Stomach (tissue), 8 donors: ENCODE measurements at regions not wholly inside any gene's neighbourhood (a gene's known extent, or its start where the extent isn't known, plus 50 kb on each side); places are given as distances from the start of the nearest gene placed in this dataset.
"Not testable (repeated sequence)": the region's sequence is repeated elsewhere in the genome, so short reads cannot be mapped to it uniquely, and the experiment has no call there.

ENCODE experiments used
- DNase-seq, 2 donors: peaks; one replicate each; pipeline versions ENCODE4 v3.0.0 to v3.0.0-alpha.2; 2013 to 2019
- H3K27ac ChIP-seq, 5 donors: fragments of 200-600 bp in 4 of 5; sonication (generic) in 4 of 5; one replicate each; pipeline ENCODE4 v1.5.1; 2013 to 2019; ENCODE audit warnings: mild to moderate bottlenecking in 1 of 5, moderate library complexity in 1 of 5
- H3K27me3 ChIP-seq, 3 donors: fragments of 200-600 bp; sonication (generic); one replicate each; pipeline ENCODE4 v1.5.1; 2017 to 2019; ENCODE audit warnings: mixed run types in 1 of 3
- H3K36me3 ChIP-seq, 4 donors: fragments of 200-600 bp; sonication (generic); 1 replicate in 3 of 4; 2 replicates in 1 of 4; pipeline ENCODE4 v1.5.1; 2016 to 2019
- H3K4me1 ChIP-seq, 4 donors: fragments of 200-600 bp; sonication (generic); one replicate each; pipeline ENCODE4 v1.5.1; 2016 to 2019
- H3K4me3 ChIP-seq, 4 donors: fragments of 200-600 bp; sonication (generic) in 3 of 4; one replicate each; pipeline ENCODE4 v1.5.1; 2016 to 2019; ENCODE audit warnings: mild to moderate bottlenecking in 1 of 4
- H3K9me3 ChIP-seq, 4 donors: fragments of 200-600 bp; sonication (generic); one replicate each; pipeline ENCODE4 v1.5.1; 2016 to 2019
- CTCF ChIP-seq, 7 experiments: fragments of 450-650 bp in 4 of 7; fragments of 200-600 bp in 3 of 7; sonication (generic) in 3 of 7; IDR thresholded peaks; one replicate each; pipeline ENCODE4 v1.5.1; 2016 to 2019; ENCODE audit warnings: antibody characterized with exemption in 7 of 7, control low read depth in 2 of 7, mild to moderate bottlenecking in 1 of 7
- EP300 ChIP-seq: sonication (generic); formaldehyde crosslinking; IDR thresholded peaks from one replicate; pipeline ENCODE4 v1.6.1; 2017; ENCODE audit warnings: antibody characterized with exemption
- POLR2A ChIP-seq, 4 donors: fragments of 450-650 bp; IDR thresholded peaks; one replicate each; pipeline ENCODE4 v1.6.1; 2016; ENCODE audit warnings: antibody characterized with exemption in 4 of 4, control low read depth in 2 of 4, mild to moderate bottlenecking in 1 of 4, moderate library complexity in 1 of 4
- POLR2AphosphoS5 ChIP-seq, 3 donors: sonication (generic); formaldehyde crosslinking; IDR thresholded peaks; one replicate each; pipeline ENCODE4 v1.6.1; 2016; ENCODE audit warnings: antibody characterized with exemption in 3 of 3
- WGBS, 5 donors: extraction: QIAGEN DNeasy Blood & Tissue Kit in 3 of 5; methylation state at CpG; one replicate each; pipeline versions ENCODE4 v1.1.5 to v1.1.7; 2013 to 2018; 5-methylcytosine and 5-hydroxymethylcytosine counted together
- intact Hi-C: fragments of 100-400 bp; cut with DNase I; formaldehyde crosslinking; loops from one replicate; pipeline ENCODE4 v1.15.1; 2023; ENCODE audit warnings: low total_unique reads
- small RNA-seq, 4 donors: library from RNA; depleted of rRNA; stranded (forward); fragments of <200 nt; gene quantifications; one replicate each; pipeline ENCODE3, GENCODE V24; 2016
- donor health status: healthy with polysubstance abuse.
- donor health status: Bipolar disorder and iron deficiency.
- donor health status: healthy.

- H3K4me1 ChIP-seq, result no peaks in the 10 kb centered on the region
- no peak overlapping the region for H3K27ac ChIP-seq
- DNase-seq, result no peak
- H3K27me3 ChIP-seq, result no peaks in the 10 kb centered on the region
- H3K4me3 ChIP-seq, result no peak overlapping the region
- intact Hi-C loops, result no loop called here
- TF ChIP-seq POLR2A (IDR thresholded peaks at IDR 0.05), result no peak
- TF ChIP-seq POLR2AphosphoS5 (IDR thresholded peaks at IDR 0.05), result no peak
- no peak for TF ChIP-seq EP300
- TF ChIP-seq CTCF (IDR thresholded peaks at IDR 0.05), result no peak
- H3K36me3 ChIP-seq, result no peaks in the 10 kb centered on the region
- peaks cover 0 to 26% (median 11%) of the 10 kb centered on the region in 4 donors for H3K9me3 ChIP-seq
Observed at GRCh38 chrX:140038842-140039241, 73.5 kb upstream of the CXorf66 start.

- intact Hi-C loops, result no loop called here
- no peak for DNase-seq
Observed at GRCh38 chrX:140034916-140035315, 69.6 kb upstream of the CXorf66 start.

GRCh38 chrX:140022482-140022881 lies 57.2 kb upstream of the CXorf66 start:
- H3K4me1 ChIP-seq, result no peaks in the 10 kb centered on the region
- no peak overlapping the region for H3K27ac ChIP-seq
- no peaks in the 10 kb centered on the region for H3K27me3 ChIP-seq
- TF ChIP-seq POLR2A (IDR thresholded peaks at IDR 0.05) (no peak), EP300 (no peak)
- no peaks in the 10 kb centered on the region for H3K9me3 ChIP-seq
- DNase-seq, result no peak
- WGBS, 5 donors, result 76 to 94% (median 89%) methylated on average over 1 of the region's 1 CpG
- intact Hi-C loops, result no loop called here
- H3K36me3 ChIP-seq, result no peaks in the 10 kb centered on the region
- H3K4me3 ChIP-seq, result no peak overlapping the region

More at GRCh38 chrX:140034916-140035315, 69.6 kb upstream of the CXorf66 start:
- Histone ChIP-seq H3K27ac (no peak overlapping the region), H3K36me3 (no peaks in the 10 kb centered on the region), H3K4me1 (no peaks in the 10 kb centered on the region), H3K9me3 (peaks cover 0 to 16% (median 7%) of the 10 kb centered on the region in 4 donors), H3K4me3 (no peak overlapping the region), H3K27me3 (no peaks in the 10 kb centered on the region)
- TF ChIP-seq EP300, result no peak
- TF ChIP-seq CTCF (IDR thresholded peaks at IDR 0.05), result no peak
- TF ChIP-seq POLR2A (IDR thresholded peaks at IDR 0.05), result no peak
- TF ChIP-seq POLR2AphosphoS5 (IDR thresholded peaks at IDR 0.05), result no peak
- WGBS, 5 donors, result 5 to 20% (median 13%) methylated on average over 4 of the region's 4 CpGs

- intact Hi-C loops, H3K4me3 ChIP-seq, H3K27me3 ChIP-seq, DNase-seq, H3K27ac ChIP-seq, H3K4me1 ChIP-seq, H3K36me3 ChIP-seq, H3K9me3 ChIP-seq: not testable (repeated sequence)
- 75 to 83% (median 79%) methylated on average over 1 of the region's 3 CpGs; no CpG with 5 or more reads in 1 of the 5 donors for WGBS, 5 donors
Observed at GRCh38 chrX:140019134-140019533, 53.8 kb upstream of the CXorf66 start.

Small RNAs in the stretch of these regions (small RNA-seq; reads per million reads assigned to genes)
- gene RN7SL727P, result 0 reads per million in 4 donors
